RKO (cell line): ENCODE measurements at regions not wholly inside any gene's neighbourhood (a gene's known extent, or its start where the extent isn't known, plus 50 kb on each side); places are given as distances from the start of the nearest gene placed in this dataset.
"Not testable (repeated sequence)": the region's sequence is repeated elsewhere in the genome, so short reads cannot be mapped to it uniquely, and the experiment has no call there.

Experiments used
- DNase-seq: peaks from one replicate; pipeline ENCODE4 v3.0.0-alpha.2; 2016; ENCODE audit warnings: low spot score

- DNase-seq: no peak
These were observed 321.7 kb downstream of the TXNL1 start for GRCh38 chr18:56316727-56317126.

GRCh38 chr18:56315363-56315762, 323.0 kb downstream of the TXNL1 start:
- peak; percentile 16 for DNase-seq

GRCh38 chr18:56314396-56314795, 324.0 kb downstream of the TXNL1 start:
- DNase-seq: no peak

- DNase-seq: no peak
These were observed 325.6 kb downstream of the TXNL1 start for GRCh38 chr18:56312551-56313335.

GRCh38 chr18:56309104-56309503, 329.3 kb downstream of the TXNL1 start:
- no peak for DNase-seq

GRCh38 chr18:56307354-56308170, 330.8 kb downstream of the TXNL1 start:
- DNase-seq: no peak

- DNase-seq: no peak
These were observed 331.6 kb downstream of the TXNL1 start for GRCh38 chr18:56306797-56307196.

GRCh38 chr18:56305583-56305982, 332.8 kb downstream of the TXNL1 start:
- no peak for DNase-seq

GRCh38 chr18:56302156-56302555, 336.2 kb downstream of the TXNL1 start:
- no peak for DNase-seq

- no peak for DNase-seq
These were observed 338.7 kb downstream of the TXNL1 start for GRCh38 chr18:56299740-56300139.

GRCh38 chr18:56298935-56299334, 339.5 kb downstream of the TXNL1 start:
- DNase-seq: peak; percentile 56

GRCh38 chr18:56296381-56296780, 342.0 kb downstream of the TXNL1 start:
- no peak for DNase-seq

GRCh38 chr18:56294484-56295183, 343.8 kb downstream of the TXNL1 start:
- no peak for DNase-seq

- no peak for DNase-seq
These were observed 347.1 kb downstream of the TXNL1 start for GRCh38 chr18:56291294-56291693.

- no peak for DNase-seq
These were observed 349.0 kb downstream of the TXNL1 start for GRCh38 chr18:56289381-56289780.

GRCh38 chr18:56286775-56287325, 351.5 kb downstream of the TXNL1 start:
- no peak for DNase-seq

- DNase-seq: no peak
These were observed 352.9 kb downstream of the TXNL1 start for GRCh38 chr18:56285387-56286065.

- DNase-seq: no peak
These were observed 354.1 kb downstream of the TXNL1 start for GRCh38 chr18:56284319-56284718.

GRCh38 chr18:56283316-56283715, 355.1 kb downstream of the TXNL1 start:
- no peak for DNase-seq

GRCh38 chr18:56282234-56283104, 355.9 kb downstream of the TXNL1 start:
- DNase-seq: no peak

GRCh38 chr18:56279816-56280215, 358.6 kb downstream of the TXNL1 start:
- DNase-seq: not testable (repeated sequence)
